ENCODE measurements at regions not wholly inside any gene's neighbourhood (a gene's known extent, or its start where the extent isn't known, plus 50 kb on each side); places are given as distances from the start of the nearest gene placed in this dataset.

GRCh38 chr2:12831016-12831415, 114.3 kb downstream of the TRIB2 start:
- TF ChIP-seq CTCF (IDR thresholded peaks at IDR 0.05; ENCODE audit: insufficient read depth, low read length, poor library complexity, severe bottlenecking) (no peak), EZH2phosphoT487 (conservative IDR thresholded peaks at IDR 0.05; ENCODE audit: low read length) (no peak)
